B cell (primary cell): ENCODE measurements at regions not wholly inside any gene's neighbourhood (a gene's known extent, or its start where the extent isn't known, plus 50 kb on each side); places are given as distances from the start of the nearest gene placed in this dataset.

Experiments used
- ATAC-seq: fragments of 200-7000 bp; cut with Tn5 transposase; one replicate; pipeline ENCODE4 v1.10.0; 2021; ENCODE audit warnings: low read depth, mild to moderate bottlenecking, moderate number of reproducible peaks, moderate library complexity
- CTCF ChIA-PET: fragments of 350-600 bp; sonication (Branson Sonifier 250); formaldehyde crosslinking; loops from one replicate; lab custom pipeline; 2021; ENCODE audit warnings: antibody characterized with exemption, inconsistent platforms; lab: Charles Lee
- POLR2A ChIA-PET: fragments of 350-600 bp; sonication (Branson Sonifier 250); formaldehyde crosslinking; loops from one replicate; lab custom pipeline; 2021; ENCODE audit warnings: antibody characterized with exemption; lab: Charles Lee
- DNase-seq: peaks from one replicate; pipeline ENCODE4 v3.0.0; 2013
- H2AFZ ChIP-seq: 2 replicates; pipeline ENCODE4 v1.6.1; 2012; ENCODE audit warnings: mild to moderate bottlenecking, low read depth, low read length; ENCODE audit not compliant: insufficient read depth, poor library complexity, severe bottlenecking
- H3K27ac ChIP-seq, 2 donors: 1 replicate in 1 of 2; 2 replicates in 1 of 2; pipeline ENCODE4 v1.5.1; 2012 to 2013; ENCODE audit warnings: low read length in 2 of 2, mild to moderate bottlenecking in 2 of 2, moderate library complexity in 1 of 2
- H3K27me3 ChIP-seq, 4 experiments: fragments of 200-600 bp in 1 of 4; sonication (generic) in 1 of 4; replicated peaks in 1 of 4; 1 replicate in 2 of 4; 2 replicates in 2 of 4; pipeline versions ENCODE4 v1.6.1 to v1.7.0; 2013 to 2016; ENCODE audit warnings: low read length in 3 of 4, mild to moderate bottlenecking in 2 of 4, mixed read lengths in 1 of 4, moderate library complexity in 1 of 4; ENCODE audit not compliant: insufficient read depth in 4 of 4, control insufficient read depth in 3 of 4; ENCODE audit errors: control extremely low read depth in 1 of 4
- H3K36me3 ChIP-seq, 2 experiments: replicated peaks in 1 of 2; 1 replicate in 1 of 2; 2 replicates in 1 of 2; pipeline versions ENCODE4 v1.6.1 to v1.7.1; 2013; ENCODE audit warnings: low read length in 1 of 2; ENCODE audit not compliant: insufficient read depth in 2 of 2, control insufficient read depth in 1 of 2; ENCODE audit errors: control extremely low read depth in 1 of 2, extremely low read depth in 1 of 2
- H3K4me1 ChIP-seq, 2 donors: fragments of 200-600 bp in 1 of 2; sonication (generic) in 1 of 2; 1 replicate in 1 of 2; 2 replicates in 1 of 2; pipeline versions ENCODE4 v1.5.1 to v1.6.1; 2013 to 2017; ENCODE audit warnings: low read length in 2 of 2; ENCODE audit not compliant: control insufficient read depth in 2 of 2, insufficient read depth in 2 of 2
- H3K4me2 ChIP-seq: replicated peaks from 2 replicates; pipeline ENCODE3; 2012; ENCODE audit warnings: mild to moderate bottlenecking, low read depth, low read length; ENCODE audit not compliant: poor library complexity, severe bottlenecking
- H3K4me3 ChIP-seq, 5 experiments: fragments of 200-600 bp in 1 of 5; sonication (generic) in 1 of 5; 1 replicate in 3 of 5; 2 replicates in 2 of 5; pipeline versions ENCODE4 v1.5.1 to v1.7.0; 2011 to 2016; ENCODE audit warnings: low read length in 4 of 5, mild to moderate bottlenecking in 4 of 5, low read depth in 2 of 5, control low read depth in 1 of 5, moderate library complexity in 1 of 5; ENCODE audit not compliant: insufficient read depth in 1 of 5; ENCODE audit errors: control extremely low read depth in 1 of 5, extremely low read depth in 1 of 5
- H3K79me2 ChIP-seq: fragments of 200-600 bp; sonication (generic); one replicate; pipeline ENCODE4 v1.6.0; 2016; ENCODE audit warnings: low read length; ENCODE audit not compliant: control insufficient read depth, insufficient read depth
- H3K9ac ChIP-seq: fragments of 200-600 bp; sonication (generic); 2 replicates; pipeline ENCODE4 v1.6.1; 2017; ENCODE audit warnings: mild to moderate bottlenecking, low read length, moderate library complexity
- H3K9me3 ChIP-seq, 3 donors: one replicate each; pipeline versions ENCODE4 v1.6.1 to v1.7.1; 2013; ENCODE audit warnings: low read length in 2 of 3; ENCODE audit not compliant: control insufficient read depth in 2 of 3, insufficient read depth in 1 of 3; ENCODE audit errors: control extremely low read depth in 1 of 3
- H4K20me1 ChIP-seq: 2 replicates; pipeline ENCODE4 v1.6.0; 2012; ENCODE audit warnings: mild to moderate bottlenecking, low read length; ENCODE audit not compliant: insufficient read depth, control insufficient read depth, poor library complexity, severe bottlenecking
- H3K27ac Mint-ChIP-seq: one replicate; pipeline ENCODE4 v1.8.0; 2021; ENCODE audit warnings: mixed read lengths
- H3K27me3 Mint-ChIP-seq: one replicate; pipeline ENCODE4 v1.8.0; 2021; ENCODE audit warnings: mixed read lengths
- H3K4me1 Mint-ChIP-seq: one replicate; pipeline ENCODE4 v1.8.0; 2021; ENCODE audit warnings: mixed read lengths
- H3K4me3 Mint-ChIP-seq: one replicate; pipeline ENCODE4 v1.8.0; 2021; ENCODE audit warnings: mixed read lengths
- H3K9me3 Mint-ChIP-seq: one replicate; pipeline ENCODE4 v1.8.0; 2022; ENCODE audit warnings: mixed read lengths; ENCODE audit not compliant: insufficient read depth
- EZH2 ChIP-seq: IDR thresholded peaks from 2 replicates; pipeline ENCODE4 v1.6.1; 2012; ENCODE audit warnings: borderline replicate concordance, low read depth, mild to moderate bottlenecking, moderate library complexity, low read length; ENCODE audit not compliant: insufficient read depth, poor library complexity, severe bottlenecking
- WGBS: methylation state at CpG from one replicate; pipeline ENCODE4 v1.1.5; 2013; ENCODE audit warnings: missing lambda C conversion rate; ENCODE audit not compliant: insufficient coverage; 5-methylcytosine and 5-hydroxymethylcytosine counted together
- intact Hi-C: fragments of 100-400 bp; cut with micrococcal nuclease; formaldehyde crosslinking; loops from one replicate; pipeline ENCODE4 v1.10.0; 2022
- TF ChIP-seq, protein P1 (sequence below): fragments of 200-600 bp; IDR thresholded peaks from one replicate; pipeline ENCODE4 v1.8.0; 2022; ENCODE audit warnings: antibody characterized with exemption, mild to moderate bottlenecking

DNA sequence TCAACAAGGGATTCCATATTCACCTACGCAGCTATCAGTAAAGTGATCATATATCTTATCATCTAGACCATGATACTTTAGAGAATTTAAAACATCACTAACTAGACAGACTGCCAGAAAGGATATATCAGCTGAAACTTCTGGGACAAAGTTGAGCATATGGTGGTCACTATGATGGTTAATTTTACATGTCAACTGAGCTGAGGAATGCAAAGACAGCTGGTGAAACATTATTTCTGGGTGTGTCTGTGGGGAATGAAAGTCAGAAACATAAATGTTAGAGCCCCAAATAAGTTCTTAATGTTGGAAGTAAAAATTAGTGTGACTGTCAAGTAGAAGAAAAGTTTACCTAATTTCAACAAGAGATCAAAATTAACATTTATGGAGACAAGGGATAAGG is 440.0 kb upstream of the IRAK1BP1 start:
- ATAC-seq (no peak), DNase-seq (no peak)
- H2AFZ ChIP-seq, result no peak overlapping the region
- H3K4me2 ChIP-seq, result no peak overlapping the region
- no peaks in the 10 kb centered on the region for H4K20me1 ChIP-seq
- TF ChIP-seq EZH2, result no peak
- TF ChIP-seq, protein P1, sequence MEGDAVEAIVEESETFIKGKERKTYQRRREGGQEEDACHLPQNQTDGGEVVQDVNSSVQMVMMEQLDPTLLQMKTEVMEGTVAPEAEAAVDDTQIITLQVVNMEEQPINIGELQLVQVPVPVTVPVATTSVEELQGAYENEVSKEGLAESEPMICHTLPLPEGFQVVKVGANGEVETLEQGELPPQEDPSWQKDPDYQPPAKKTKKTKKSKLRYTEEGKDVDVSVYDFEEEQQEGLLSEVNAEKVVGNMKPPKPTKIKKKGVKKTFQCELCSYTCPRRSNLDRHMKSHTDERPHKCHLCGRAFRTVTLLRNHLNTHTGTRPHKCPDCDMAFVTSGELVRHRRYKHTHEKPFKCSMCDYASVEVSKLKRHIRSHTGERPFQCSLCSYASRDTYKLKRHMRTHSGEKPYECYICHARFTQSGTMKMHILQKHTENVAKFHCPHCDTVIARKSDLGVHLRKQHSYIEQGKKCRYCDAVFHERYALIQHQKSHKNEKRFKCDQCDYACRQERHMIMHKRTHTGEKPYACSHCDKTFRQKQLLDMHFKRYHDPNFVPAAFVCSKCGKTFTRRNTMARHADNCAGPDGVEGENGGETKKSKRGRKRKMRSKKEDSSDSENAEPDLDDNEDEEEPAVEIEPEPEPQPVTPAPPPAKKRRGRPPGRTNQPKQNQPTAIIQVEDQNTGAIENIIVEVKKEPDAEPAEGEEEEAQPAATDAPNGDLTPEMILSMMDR, result no peak
- no CpG with 5 or more reads among the region's 1 CpG for WGBS
- POLR2A ChIA-PET, result no interaction called here
- H3K36me3 ChIP-seq, result no peaks in the 10 kb centered on the region
- CTCF ChIA-PET, result no interaction called here
- H3K27me3 Mint-ChIP-seq, result no peaks in the 10 kb centered on the region
- no peaks in the 10 kb centered on the region for H3K27me3 ChIP-seq
- no peaks in the 10 kb centered on the region for H3K4me1 Mint-ChIP-seq
- no peak overlapping the region for H3K9ac ChIP-seq
- intact Hi-C loops, result no loop called here
- H3K9me3 Mint-ChIP-seq, result peaks cover 4% of the 10 kb centered on the region
- no peaks in the 10 kb centered on the region for H3K4me1 ChIP-seq
- no peaks in the 10 kb centered on the region for H3K79me2 ChIP-seq
- H3K9me3 ChIP-seq, result peaks cover 0 to 4% (median 0%) of the 10 kb centered on the region in 3 donors
- no peak overlapping the region for H3K27ac Mint-ChIP-seq
- H3K27ac ChIP-seq, result no peak overlapping the region
- no peak overlapping the region for H3K4me3 Mint-ChIP-seq
- H3K4me3 ChIP-seq, result no peak overlapping the region

DNA sequence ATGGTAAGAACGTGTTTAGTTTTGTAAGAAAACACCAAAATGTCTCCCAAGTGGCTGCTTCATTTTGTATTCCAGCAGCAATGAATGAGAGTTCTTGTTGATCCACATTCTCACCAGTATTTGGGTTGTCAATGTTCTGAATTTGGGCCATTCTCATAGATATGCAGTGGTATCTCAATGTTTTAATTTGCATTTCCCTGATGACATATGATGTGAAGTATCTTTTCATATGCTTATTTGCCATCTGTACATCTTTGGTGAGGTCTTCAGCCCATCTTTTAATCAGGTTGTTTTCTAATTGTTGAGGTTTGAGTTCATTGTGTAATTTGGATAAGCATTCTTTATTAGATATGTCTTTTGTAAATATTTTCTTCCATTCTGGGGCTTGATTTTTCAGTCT is 436.8 kb upstream of the IRAK1BP1 start:
- no peak overlapping the region for H3K27ac Mint-ChIP-seq
- intact Hi-C loops, result no loop called here

More for the DNA sequence above, 436.8 kb upstream of the IRAK1BP1 start:
- Histone ChIP-seq H3K4me2 (no peak overlapping the region), H3K9me3 (peaks cover 0 to 4% (median 0%) of the 10 kb centered on the region in 3 donors), H3K36me3 (no peaks in the 10 kb centered on the region), H3K27me3 (no peaks in the 10 kb centered on the region), H2AFZ (no peak overlapping the region), H4K20me1 (no peaks in the 10 kb centered on the region), H3K79me2 (no peaks in the 10 kb centered on the region), H3K4me3 (no peak overlapping the region), H3K27ac (no peak overlapping the region), H3K9ac (no peak overlapping the region), H3K4me1 (no peaks in the 10 kb centered on the region)
- ChIA-PET CTCF (no interaction called here), POLR2A (no interaction called here)
- WGBS, result 40% methylated on average over 1 of the region's 1 CpG
- no peaks in the 10 kb centered on the region for H3K27me3 Mint-ChIP-seq
- TF ChIP-seq, protein P1, result no peak
- no peak for TF ChIP-seq EZH2
- ATAC-seq (no peak), DNase-seq (no peak)
- no peak overlapping the region for H3K4me3 Mint-ChIP-seq
- no peaks in the 10 kb centered on the region for H3K4me1 Mint-ChIP-seq
- H3K9me3 Mint-ChIP-seq, result peaks cover 2% of the 10 kb centered on the region
